ENCODE measurements at regions not wholly inside any gene's neighbourhood (a gene's known extent, or its start where the extent isn't known, plus 50 kb on each side); places are given as distances from the start of the nearest gene placed in this dataset.

DNA sequence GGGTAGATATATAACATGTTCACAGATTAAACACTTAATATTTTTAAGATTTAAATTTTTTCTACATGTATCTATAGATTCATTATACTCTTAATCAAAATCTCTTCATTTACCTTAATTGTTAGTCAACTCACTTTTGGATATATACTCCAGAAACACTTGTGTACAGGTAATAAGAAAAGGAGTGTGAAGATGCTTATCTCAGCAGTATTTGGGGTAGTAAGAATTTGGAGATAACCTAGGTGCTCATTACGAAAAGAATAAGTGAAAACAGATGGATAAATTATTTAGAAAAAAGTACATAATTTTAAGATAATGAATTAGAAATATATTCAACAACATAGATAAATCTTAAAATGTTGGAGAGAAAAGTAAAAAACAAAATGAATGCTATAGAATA is 226.5 kb upstream of the PLSCR5 start:
- TF ChIP-seq POLR2A (IDR thresholded peaks at IDR 0.05; ENCODE audit: low read depth, low read length), result no peak
- no peak for FAIRE-seq
- DNase-seq (ENCODE audit: insufficient read length, low spot score), result no peak

DNA sequence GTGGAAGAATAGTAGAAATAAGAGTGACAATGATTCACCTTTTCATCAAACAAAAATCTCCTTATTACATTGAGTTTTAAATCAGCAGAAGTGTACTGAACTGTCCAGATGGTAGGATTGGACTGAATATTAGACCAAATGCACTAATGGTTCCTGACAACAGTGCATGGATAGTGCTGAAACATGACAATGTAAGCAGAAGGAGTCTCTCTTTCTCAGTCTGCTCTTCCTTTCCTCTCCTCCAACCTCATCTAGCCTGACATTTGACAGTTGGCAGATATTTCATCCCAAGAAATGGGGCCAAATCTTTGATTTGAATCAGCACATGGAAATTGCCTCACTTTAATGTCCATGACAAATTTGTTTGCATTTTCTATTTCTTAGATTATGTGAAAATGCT is 225.1 kb upstream of the PLSCR5 start:
- no peak for DNase-seq (ENCODE audit: insufficient read length, low spot score)

GRCh38 chr3:146827836-146828235 is 222.7 kb upstream of the PLSCR5 start:
- DNase-seq (ENCODE audit: insufficient read length, low spot score) (no peak), FAIRE-seq (no peak)
- TF ChIP-seq POLR2A (IDR thresholded peaks at IDR 0.05; ENCODE audit: low read depth, low read length), result no peak

More for the DNA sequence above, 225.1 kb upstream of the PLSCR5 start:
- FAIRE-seq, result no peak
- no peak for TF ChIP-seq POLR2A (IDR thresholded peaks at IDR 0.05; ENCODE audit: low read depth, low read length)

GRCh38 chr3:146823622-146824021 is 218.5 kb upstream of the PLSCR5 start:
- no peak for TF ChIP-seq POLR2A (IDR thresholded peaks at IDR 0.05; ENCODE audit: low read depth, low read length)
- FAIRE-seq, result no peak

GRCh38 chr3:146818866-146819265 is 213.7 kb upstream of the PLSCR5 start:
- DNase-seq (ENCODE audit: insufficient read length, low spot score) (no peak), FAIRE-seq (no peak)
- no peak for TF ChIP-seq POLR2A (IDR thresholded peaks at IDR 0.05; ENCODE audit: low read depth, low read length)

More at GRCh38 chr3:146823622-146824021, 218.5 kb upstream of the PLSCR5 start:
- DNase-seq (ENCODE audit: insufficient read length, low spot score), result no peak

GRCh38 chr3:146818301-146818700 is 213.2 kb upstream of the PLSCR5 start:
- DNase-seq (ENCODE audit: insufficient read length, low spot score), result no peak
- no peak for FAIRE-seq
- no peak for TF ChIP-seq POLR2A (IDR thresholded peaks at IDR 0.05; ENCODE audit: low read depth, low read length)

- FAIRE-seq (no peak), DNase-seq (ENCODE audit: insufficient read length, low spot score) (no peak)
- no peak for TF ChIP-seq POLR2A (IDR thresholded peaks at IDR 0.05; ENCODE audit: low read depth, low read length)
Observed at GRCh38 chr3:146817704-146818103, 212.6 kb upstream of the PLSCR5 start.

DNA sequence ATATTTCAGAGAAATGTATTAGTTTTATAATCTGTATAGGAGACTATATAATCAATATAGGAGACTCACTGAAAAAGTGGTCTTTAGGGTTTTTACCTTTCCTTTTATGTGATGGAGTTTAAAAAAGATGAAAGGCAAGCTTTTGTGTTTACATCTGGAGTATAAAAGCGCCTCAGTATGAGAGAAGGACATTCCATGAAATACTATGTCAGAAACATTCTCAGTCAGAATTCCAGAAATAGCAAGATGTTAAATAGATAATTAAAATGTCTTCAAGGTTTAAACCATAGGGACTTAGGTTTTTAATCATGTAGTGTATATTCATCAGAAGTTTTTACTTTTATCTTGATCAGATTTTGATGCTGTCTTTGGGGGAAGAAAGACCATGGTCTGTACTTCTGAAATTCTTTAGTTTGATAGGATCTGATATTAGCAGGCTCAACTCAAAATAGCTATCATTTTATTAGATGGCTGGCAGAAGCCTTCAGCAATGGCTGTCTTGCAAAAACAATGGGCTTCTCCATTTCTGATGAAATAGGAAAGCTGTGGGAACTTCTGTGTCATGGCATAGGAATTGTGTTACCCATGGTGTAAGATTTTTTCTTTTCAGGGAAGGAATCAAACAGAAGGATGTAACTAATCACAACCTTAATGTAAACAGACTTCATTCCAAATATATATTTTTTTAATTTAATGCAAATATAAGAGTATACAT is 209.6 kb upstream of the PLSCR5 start:
- FAIRE-seq (no peak), DNase-seq (ENCODE audit: insufficient read length, low spot score) (no peak)
- no peak for TF ChIP-seq POLR2A (IDR thresholded peaks at IDR 0.05; ENCODE audit: low read depth, low read length)

- FAIRE-seq, result peak; percentile 33
- no peak for DNase-seq (ENCODE audit: insufficient read length, low spot score)
- no peak for TF ChIP-seq POLR2A (IDR thresholded peaks at IDR 0.05; ENCODE audit: low read depth, low read length)
Observed at GRCh38 chr3:146813496-146813895, 208.3 kb upstream of the PLSCR5 start.

GRCh38 chr3:146803745-146804144 is 198.6 kb upstream of the PLSCR5 start:
- DNase-seq (ENCODE audit: insufficient read length, low spot score) (no peak), FAIRE-seq (peak; percentile 41)
- no peak for TF ChIP-seq POLR2A (IDR thresholded peaks at IDR 0.05; ENCODE audit: low read depth, low read length)

DNA sequence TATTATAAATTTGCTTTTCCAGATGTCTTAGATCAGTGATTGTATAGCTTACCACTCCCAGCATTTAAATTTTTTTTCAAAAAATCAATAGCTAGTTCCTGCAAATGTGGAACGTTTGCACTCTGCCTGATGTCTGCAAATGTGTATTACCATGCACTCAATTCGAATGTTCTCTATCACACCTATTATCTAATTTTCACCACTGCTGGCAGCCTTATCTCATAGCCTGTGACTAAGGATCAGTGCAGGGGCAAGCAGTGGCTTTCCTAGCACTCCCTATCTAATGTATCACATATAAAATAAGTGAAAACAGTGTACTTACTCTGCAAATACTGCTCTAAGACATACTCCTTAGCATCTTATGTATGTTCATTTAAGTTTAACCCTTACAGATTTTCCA is 196.3 kb upstream of the PLSCR5 start:
- TF ChIP-seq POLR2A (IDR thresholded peaks at IDR 0.05; ENCODE audit: low read depth, low read length), result no peak
- DNase-seq (ENCODE audit: insufficient read length, low spot score) (no peak), FAIRE-seq (no peak)

- DNase-seq (ENCODE audit: insufficient read length, low spot score) (no peak), FAIRE-seq (no peak)
Observed at GRCh38 chr3:146800484-146800883, 195.3 kb upstream of the PLSCR5 start.

GRCh38 chr3:146796078-146796477 is 190.9 kb upstream of the PLSCR5 start:
- FAIRE-seq (no peak), DNase-seq (ENCODE audit: insufficient read length, low spot score) (no peak)

More at GRCh38 chr3:146800484-146800883, 195.3 kb upstream of the PLSCR5 start:
- no peak for TF ChIP-seq POLR2A (IDR thresholded peaks at IDR 0.05; ENCODE audit: low read depth, low read length)

GRCh38 chr3:146783446-146783845 is 178.3 kb upstream of the PLSCR5 start:
- no peak for TF ChIP-seq POLR2A (IDR thresholded peaks at IDR 0.05; ENCODE audit: low read depth, low read length)
- FAIRE-seq, result no peak
- no peak for DNase-seq (ENCODE audit: insufficient read length, low spot score)

More at GRCh38 chr3:146796078-146796477, 190.9 kb upstream of the PLSCR5 start:
- no peak for TF ChIP-seq POLR2A (IDR thresholded peaks at IDR 0.05; ENCODE audit: low read depth, low read length)

GRCh38 chr3:146781606-146782005 is 176.5 kb upstream of the PLSCR5 start:
- FAIRE-seq, result no peak
- no peak for TF ChIP-seq POLR2A (IDR thresholded peaks at IDR 0.05; ENCODE audit: low read depth, low read length)
- no peak for DNase-seq (ENCODE audit: insufficient read length, low spot score)

Data from H54 (cell line).